ENCODE measurements at regions not wholly inside any gene's neighbourhood (a gene's known extent, or its start where the extent isn't known, plus 50 kb on each side); places are given as distances from the start of the nearest gene placed in this dataset.

- Histone ChIP-seq H3K4me2 (ENCODE audit: control insufficient read depth, insufficient read depth) (no peak overlapping the region), H3K36me3 (ENCODE audit: control insufficient read depth in 2 of 2, insufficient read depth in 2 of 2, low read length in 1 of 2) (no peaks in the 10 kb centered on the region), H3K27me3 (replicated peaks in 1 of 2; ENCODE audit: control insufficient read depth in 2 of 2, insufficient read depth in 2 of 2, low read length in 1 of 2) (no peaks in the 10 kb centered on the region), H3K9ac (ENCODE audit: control insufficient read depth, insufficient read depth, low read length) (no peak overlapping the region), H4K20me1 (ENCODE audit: control insufficient read depth, insufficient read depth) (no peaks in the 10 kb centered on the region), H3K79me2 (ENCODE audit: control insufficient read depth, insufficient read depth, low read length) (no peaks in the 10 kb centered on the region), H3K4me3 (no peak overlapping the region), H3K9me3 (replicated peaks; ENCODE audit: control insufficient read depth, insufficient read depth, low read length) (no peaks in the 10 kb centered on the region), H3K4me1 (ENCODE audit: control insufficient read depth, insufficient read depth, low read length) (no peaks in the 10 kb centered on the region), H3K27ac (ENCODE audit: control insufficient read depth, insufficient read depth) (no peak overlapping the region), H2AFZ (ENCODE audit: control insufficient read depth, low read depth, low read length) (no peak overlapping the region)
- 22% methylated on average over 4 of the region's 4 CpGs for WGBS (ENCODE audit: insufficient coverage, insufficient replicate concordance, low lambda C conversion rate, missing lambda C conversion rate)
- intact Hi-C loops (cut with micrococcal nuclease; ENCODE audit: unreplicated experiment): no loop called here
- ChIA-PET SMC1A (ENCODE audit: uncharacterized antibody, unreplicated experiment) (no interaction called here), RAD21 (ENCODE audit: unreplicated experiment) (no interaction called here), CTCF (interaction anchor here (1.0 kb wide), 1 partner anchor 22 kb away, joined by 3 read pairs; no protein-coding TSS in a partner anchor), POLR2A (no interaction called here)
- BruUV-seq (replicated peaks): no TSS peak
- in situ Hi-C loops (cut with MboI): no loop called here
- FAIRE-seq: no peak
- no peak for TF ChIP-seq ZBTB11 (CRISPR knock-in tag; IDR thresholded peaks at IDR 0.05)
- 0 out of 3 replicates have a peak, but pooled peaks have one; percentile 21 for ATAC-seq
- DNase-seq (ENCODE audit: low read depth, low spot score): no peak
Observed at GRCh38 chr3:83946554-83946953, 1012.2 kb upstream of the CADM2 start.

DNA sequence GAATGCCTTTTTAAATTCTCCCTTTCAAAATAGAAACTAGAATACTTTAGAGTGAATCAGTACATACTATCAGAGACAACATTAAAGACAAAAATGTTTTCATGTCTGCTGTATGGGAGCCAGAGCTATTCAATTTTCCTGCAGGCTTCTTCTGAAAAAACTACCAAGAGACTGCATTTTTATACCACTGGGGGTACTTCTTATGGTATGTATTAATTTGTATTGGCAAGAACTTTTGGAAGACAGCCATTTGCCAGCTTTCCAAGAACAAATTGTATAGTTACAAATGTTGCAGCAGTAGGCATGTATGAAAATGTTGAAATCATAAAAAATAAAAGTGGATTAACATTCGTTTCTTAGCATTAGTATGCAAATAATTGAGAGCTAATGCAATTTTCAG lies 1010.0 kb upstream of the CADM2 start:
- Histone ChIP-seq H3K4me2 (ENCODE audit: control insufficient read depth, insufficient read depth) (no peak overlapping the region), H3K36me3 (ENCODE audit: control insufficient read depth in 2 of 2, insufficient read depth in 2 of 2, low read length in 1 of 2) (no peaks in the 10 kb centered on the region), H3K9ac (ENCODE audit: control insufficient read depth, insufficient read depth, low read length) (no peak overlapping the region), H4K20me1 (ENCODE audit: control insufficient read depth, insufficient read depth) (no peaks in the 10 kb centered on the region), H3K4me1 (ENCODE audit: control insufficient read depth, insufficient read depth, low read length) (no peaks in the 10 kb centered on the region), H3K9me3 (replicated peaks; ENCODE audit: control insufficient read depth, insufficient read depth, low read length) (no peaks in the 10 kb centered on the region), H2AFZ (ENCODE audit: control insufficient read depth, low read depth, low read length) (no peak overlapping the region), H3K79me2 (ENCODE audit: control insufficient read depth, insufficient read depth, low read length) (no peaks in the 10 kb centered on the region), H3K27ac (ENCODE audit: control insufficient read depth, insufficient read depth) (no peak overlapping the region), H3K4me3 (no peak overlapping the region), H3K27me3 (replicated peaks in 1 of 2; ENCODE audit: control insufficient read depth in 2 of 2, insufficient read depth in 2 of 2, low read length in 1 of 2) (no peaks in the 10 kb centered on the region)
- intact Hi-C loops (cut with micrococcal nuclease; ENCODE audit: unreplicated experiment): no loop called here
- ChIA-PET SMC1A (ENCODE audit: uncharacterized antibody, unreplicated experiment) (no interaction called here), RAD21 (ENCODE audit: unreplicated experiment) (no interaction called here), POLR2A (no interaction called here), CTCF (interaction anchor here (1.1 kb wide), 1 partner anchor 18 kb away, joined by 4 read pairs; no protein-coding TSS in a partner anchor)
- 29% methylated on average over 1 of the region's 1 CpG for WGBS (ENCODE audit: insufficient coverage, insufficient replicate concordance, low lambda C conversion rate, missing lambda C conversion rate)
- DNase-seq (ENCODE audit: low read depth, low spot score) (no peak), ATAC-seq (no peak), FAIRE-seq (no peak)
- no TSS peak for BruUV-seq (replicated peaks)
- in situ Hi-C loops (cut with MboI): no loop called here
- TF ChIP-seq MYC (IDR thresholded peaks at IDR 0.05; ENCODE audit: insufficient read depth, insufficient read length, insufficient replicate concordance, low read length, severe bottlenecking): no peak
- no peak for TF ChIP-seq JUND (IDR thresholded peaks at IDR 0.05; ENCODE audit: low read depth, low read length)
- TF ChIP-seq, protein P1, sequence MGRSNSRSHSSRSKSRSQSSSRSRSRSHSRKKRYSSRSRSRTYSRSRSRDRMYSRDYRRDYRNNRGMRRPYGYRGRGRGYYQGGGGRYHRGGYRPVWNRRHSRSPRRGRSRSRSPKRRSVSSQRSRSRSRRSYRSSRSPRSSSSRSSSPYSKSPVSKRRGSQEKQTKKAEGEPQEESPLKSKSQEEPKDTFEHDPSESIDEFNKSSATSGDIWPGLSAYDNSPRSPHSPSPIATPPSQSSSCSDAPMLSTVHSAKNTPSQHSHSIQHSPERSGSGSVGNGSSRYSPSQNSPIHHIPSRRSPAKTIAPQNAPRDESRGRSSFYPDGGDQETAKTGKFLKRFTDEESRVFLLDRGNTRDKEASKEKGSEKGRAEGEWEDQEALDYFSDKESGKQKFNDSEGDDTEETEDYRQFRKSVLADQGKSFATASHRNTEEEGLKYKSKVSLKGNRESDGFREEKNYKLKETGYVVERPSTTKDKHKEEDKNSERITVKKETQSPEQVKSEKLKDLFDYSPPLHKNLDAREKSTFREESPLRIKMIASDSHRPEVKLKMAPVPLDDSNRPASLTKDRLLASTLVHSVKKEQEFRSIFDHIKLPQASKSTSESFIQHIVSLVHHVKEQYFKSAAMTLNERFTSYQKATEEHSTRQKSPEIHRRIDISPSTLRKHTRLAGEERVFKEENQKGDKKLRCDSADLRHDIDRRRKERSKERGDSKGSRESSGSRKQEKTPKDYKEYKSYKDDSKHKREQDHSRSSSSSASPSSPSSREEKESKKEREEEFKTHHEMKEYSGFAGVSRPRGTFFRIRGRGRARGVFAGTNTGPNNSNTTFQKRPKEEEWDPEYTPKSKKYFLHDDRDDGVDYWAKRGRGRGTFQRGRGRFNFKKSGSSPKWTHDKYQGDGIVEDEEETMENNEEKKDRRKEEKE (IDR thresholded peaks at IDR 0.05): no peak
- TF ChIP-seq NFXL1 (IDR thresholded peaks at IDR 0.05; ENCODE audit: borderline replicate concordance): no peak

Measured in GM12878 (cell line).